ENCODE measurements at regions not wholly inside any gene's neighbourhood (a gene's known extent, or its start where the extent isn't known, plus 50 kb on each side); places are given as distances from the start of the nearest gene placed in this dataset.

- H3K36me3 ChIP-seq (ENCODE audit: control insufficient read depth, insufficient read depth, low read length): no peaks in the 10 kb centered on the region
- FAIRE-seq: no peak
- H3K27me3 ChIP-seq (ENCODE audit: control insufficient read depth, insufficient read depth, low read length): no peaks in the 10 kb centered on the region
- H3K4me3 ChIP-seq (ENCODE audit: low read depth, low read length): no peak overlapping the region
- no peak for DNase-seq (ENCODE audit: low read depth)
- no peak for TF ChIP-seq CTCF (IDR thresholded peaks at IDR 0.05; ENCODE audit: insufficient read depth, low read length, severe bottlenecking)
Measured at GRCh38 chr1:73756817-73757216, 441.2 kb downstream of the LRRIQ3 start.

- FAIRE-seq: no peak
- no peak for TF ChIP-seq CTCF (IDR thresholded peaks at IDR 0.05; ENCODE audit: insufficient read depth, low read length, severe bottlenecking)
- no peak for DNase-seq (ENCODE audit: low read depth)
- no peaks in the 10 kb centered on the region for H3K27me3 ChIP-seq (ENCODE audit: control insufficient read depth, insufficient read depth, low read length)
- H3K36me3 ChIP-seq (ENCODE audit: control insufficient read depth, insufficient read depth, low read length): no peaks in the 10 kb centered on the region
- no peak overlapping the region for H3K4me3 ChIP-seq (ENCODE audit: low read depth, low read length)
Measured at GRCh38 chr1:73755649-73756048, 442.3 kb downstream of the LRRIQ3 start.

GRCh38 chr1:73749996-73750395 lies 448.0 kb downstream of the LRRIQ3 start:
- no peak overlapping the region for H3K4me3 ChIP-seq (ENCODE audit: low read depth, low read length)
- DNase-seq (ENCODE audit: low read depth): no peak
- no peak for FAIRE-seq
- no peaks in the 10 kb centered on the region for H3K36me3 ChIP-seq (ENCODE audit: control insufficient read depth, insufficient read depth, low read length)
- no peaks in the 10 kb centered on the region for H3K27me3 ChIP-seq (ENCODE audit: control insufficient read depth, insufficient read depth, low read length)
- no peak for TF ChIP-seq CTCF (IDR thresholded peaks at IDR 0.05; ENCODE audit: insufficient read depth, low read length, severe bottlenecking)

- TF ChIP-seq CTCF (IDR thresholded peaks at IDR 0.05; ENCODE audit: insufficient read depth, low read length, severe bottlenecking): no peak
- no peaks in the 10 kb centered on the region for H3K27me3 ChIP-seq (ENCODE audit: control insufficient read depth, insufficient read depth, low read length)
- H3K4me3 ChIP-seq (ENCODE audit: low read depth, low read length): no peak overlapping the region
- DNase-seq (ENCODE audit: low read depth) (no peak), FAIRE-seq (no peak)
- no peaks in the 10 kb centered on the region for H3K36me3 ChIP-seq (ENCODE audit: control insufficient read depth, insufficient read depth, low read length)
Measured at GRCh38 chr1:73744985-73745384, 453.0 kb downstream of the LRRIQ3 start.

GRCh38 chr1:73736125-73736524 lies 461.9 kb downstream of the LRRIQ3 start:
- H3K4me3 ChIP-seq (ENCODE audit: low read depth, low read length): no peak overlapping the region
- FAIRE-seq (no peak), DNase-seq (ENCODE audit: low read depth) (no peak)
- TF ChIP-seq CTCF (IDR thresholded peaks at IDR 0.05; ENCODE audit: insufficient read depth, low read length, severe bottlenecking): no peak
- no peaks in the 10 kb centered on the region for H3K36me3 ChIP-seq (ENCODE audit: control insufficient read depth, insufficient read depth, low read length)
- no peaks in the 10 kb centered on the region for H3K27me3 ChIP-seq (ENCODE audit: control insufficient read depth, insufficient read depth, low read length)

GRCh38 chr1:73727036-73727435 lies 470.9 kb downstream of the LRRIQ3 start:
- no peak for TF ChIP-seq CTCF (IDR thresholded peaks at IDR 0.05; ENCODE audit: insufficient read depth, low read length, severe bottlenecking)
- Histone ChIP-seq H3K4me3 (ENCODE audit: low read depth, low read length) (no peak overlapping the region), H3K27me3 (ENCODE audit: control insufficient read depth, insufficient read depth, low read length) (no peaks in the 10 kb centered on the region), H3K36me3 (ENCODE audit: control insufficient read depth, insufficient read depth, low read length) (no peaks in the 10 kb centered on the region)
- no peak for FAIRE-seq
- DNase-seq (ENCODE audit: low read depth): no peak
